ENCODE measurements at regions not wholly inside any gene's neighbourhood (a gene's known extent, or its start where the extent isn't known, plus 50 kb on each side); places are given as distances from the start of the nearest gene placed in this dataset.

DNA sequence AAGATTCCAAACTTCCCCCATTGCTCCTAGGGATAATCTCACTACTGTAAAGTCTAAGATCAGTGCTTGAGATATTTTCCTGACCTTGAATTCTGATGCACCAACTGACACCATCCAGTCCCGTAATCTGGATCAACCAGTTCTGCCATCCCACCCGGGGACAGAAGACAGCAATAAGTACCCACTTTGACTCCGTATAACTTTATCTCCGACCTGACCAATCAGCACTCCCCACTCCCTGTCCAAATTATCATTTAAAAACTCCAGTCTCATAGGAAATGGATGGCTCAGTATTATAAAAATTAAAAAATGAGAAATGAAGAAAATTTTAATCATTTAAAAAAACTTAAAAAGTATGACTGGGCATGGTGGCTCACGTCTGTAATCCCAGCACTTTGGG is 61.4 kb upstream of the ABCC4 start:
- DNase-seq (ENCODE audit: low read depth in 1 of 2, low spot score in 2 of 2) (no peak), FAIRE-seq (no peak)
- no peak overlapping the region for H2AFZ ChIP-seq (ENCODE audit: low read length)
- H3K4me1 ChIP-seq (replicated peaks in 1 of 4; ENCODE audit: control insufficient read depth in 3 of 4, insufficient read depth in 4 of 4, low read length in 3 of 4), result no peaks in the 10 kb centered on the region
- H4K8ac ChIP-seq (ENCODE audit: extremely low read depth, insufficient read depth, low read length), result no peak overlapping the region
- H3K56ac ChIP-seq (replicated peaks; ENCODE audit: insufficient read length, low read depth, low read length), result no peak overlapping the region
- H3K14ac ChIP-seq (ENCODE audit: insufficient read length), result no peak overlapping the region
- H3K23ac ChIP-seq (ENCODE audit: insufficient read length), result no peak overlapping the region
- no peak overlapping the region for H3K4me3 ChIP-seq (ENCODE audit: extremely low read depth in 1 of 4, insufficient read depth in 2 of 4, low read depth in 3 of 4, low read length in 4 of 4)
- H2BK5ac ChIP-seq (ENCODE audit: low read depth, low read length), result no peak overlapping the region
- no peak overlapping the region for H2BK120ac ChIP-seq (replicated peaks; ENCODE audit: low read depth, low read length)
- H2BK15ac ChIP-seq (ENCODE audit: low read length), result no peak overlapping the region
- H4K91ac ChIP-seq (replicated peaks; ENCODE audit: insufficient read length, low read length), result no peak overlapping the region
- no peaks in the 10 kb centered on the region for H3K27me3 ChIP-seq (replicated peaks in 1 of 4; ENCODE audit: control insufficient read depth in 3 of 4, extremely low read depth in 1 of 4, insufficient read depth in 3 of 4, low read length in 3 of 4)
- H3K79me2 ChIP-seq (ENCODE audit: control insufficient read depth in 1 of 2, insufficient read depth in 2 of 2, low read length in 2 of 2), result no peaks in the 10 kb centered on the region
- H4K20me1 ChIP-seq (replicated peaks in 1 of 2; ENCODE audit: control insufficient read depth in 1 of 2, insufficient read depth in 2 of 2, low read length in 2 of 2), result no peaks in the 10 kb centered on the region
- no peak overlapping the region for H3K18ac ChIP-seq (ENCODE audit: extremely low read depth, low read length)
- CTCF ChIA-PET (ENCODE audit: partially characterized antibody), result interaction anchor here (1.2 kb wide), 1 partner anchor 71 kb away, joined by 3 read pairs; no protein-coding TSS in a partner anchor
- H3K9me3 ChIP-seq (ENCODE audit: insufficient read depth in 2 of 2, low read depth in 1 of 2, low read length in 1 of 2), result no peaks in the 10 kb centered on the region
- no peak overlapping the region for H3K27ac ChIP-seq (ENCODE audit: low read depth, low read length)
- H4K5ac ChIP-seq (ENCODE audit: insufficient read length, low read depth, low read length), result no peak overlapping the region
- POLR2A ChIA-PET (ENCODE audit: partially characterized antibody), result no interaction called here
- 79% methylated on average over 5 of the region's 5 CpGs; no CpG with 5 or more reads in 1 of the 2 experiments for WGBS, 2 experiments (ENCODE audit: extremely low coverage in 1 of 2, insufficient coverage in 1 of 2, insufficient read length in 1 of 2, insufficient replicate concordance in 2 of 2, low coverage in 1 of 2, low lambda C conversion rate in 2 of 2, missing lambda C conversion rate in 1 of 2)
- H3K79me1 ChIP-seq (ENCODE audit: low read depth, low read length), result no peaks in the 10 kb centered on the region
- no peak overlapping the region for H2BK12ac ChIP-seq (ENCODE audit: low read depth, low read length)
- H3K4ac ChIP-seq (replicated peaks; ENCODE audit: insufficient read length, low read depth, low read length), result no peak overlapping the region
- no peak overlapping the region for H2BK20ac ChIP-seq (ENCODE audit: low read length)
- no peak overlapping the region for H3K4me2 ChIP-seq (ENCODE audit: insufficient read depth in 1 of 2, low read depth in 2 of 2, low read length in 2 of 2)
- no peaks in the 10 kb centered on the region for H3K23me2 ChIP-seq (ENCODE audit: low read depth, low read length)
- H3K9ac ChIP-seq (replicated peaks in 1 of 4; ENCODE audit: extremely low read depth in 1 of 4, low read depth in 3 of 4, low read length in 3 of 4), result no peak overlapping the region
- no peak overlapping the region for H2AK5ac ChIP-seq (ENCODE audit: low read depth, low read length)
- no peaks in the 10 kb centered on the region for H3K36me3 ChIP-seq (ENCODE audit: control insufficient read depth in 2 of 4, insufficient read depth in 4 of 4, low read length in 3 of 4)
- no peak for TF ChIP-seq SIRT6 (IDR thresholded peaks at IDR 0.05; ENCODE audit: low read length)
- no peak for TF ChIP-seq GTF2F1 (IDR thresholded peaks at IDR 0.05; ENCODE audit: borderline replicate concordance, low read depth, low read length)
- no peak for TF ChIP-seq EP300 (IDR thresholded peaks at IDR 0.05; ENCODE audit: borderline replicate concordance in 1 of 2, low read depth in 2 of 2, low read length in 2 of 2)
- TF ChIP-seq POU5F1 (IDR thresholded peaks at IDR 0.05; ENCODE audit: low read depth, low read length), result no peak
- no peak for TF ChIP-seq MAFK (IDR thresholded peaks at IDR 0.05; ENCODE audit: low read depth, low read length)
- TF ChIP-seq EZH2 (IDR thresholded peaks at IDR 0.05; ENCODE audit: low read depth, low read length, severe bottlenecking), result no peak
- TF ChIP-seq, protein P1, sequence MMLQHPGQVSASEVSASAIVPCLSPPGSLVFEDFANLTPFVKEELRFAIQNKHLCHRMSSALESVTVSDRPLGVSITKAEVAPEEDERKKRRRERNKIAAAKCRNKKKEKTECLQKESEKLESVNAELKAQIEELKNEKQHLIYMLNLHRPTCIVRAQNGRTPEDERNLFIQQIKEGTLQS (IDR thresholded peaks at IDR 0.05; ENCODE audit: insufficient read depth, low read depth, low read length), result no peak
- no peak for TF ChIP-seq BACH1 (IDR thresholded peaks at IDR 0.05; ENCODE audit: low read length)
- no peak for TF ChIP-seq BCL11A (IDR thresholded peaks at IDR 0.05; ENCODE audit: low read depth in 2 of 2, low read length in 2 of 2)
- TF ChIP-seq SIX5 (IDR thresholded peaks at IDR 0.05; ENCODE audit: low read depth, low read length), result no peak
- TF ChIP-seq JUN (IDR thresholded peaks at IDR 0.05; ENCODE audit: low read depth, low read length), result no peak
- TF ChIP-seq NANOG (IDR thresholded peaks at IDR 0.05; ENCODE audit: insufficient read depth, low read depth, low read length, poor library complexity, severe bottlenecking), result no peak
- TF ChIP-seq CHD2 (IDR thresholded peaks at IDR 0.05; ENCODE audit: low read length), result no peak
- no peak for TF ChIP-seq TAF7 (optimal IDR thresholded peaks at IDR 0.05; ENCODE audit: borderline replicate concordance, low read depth, low read length)
- TF ChIP-seq CBX8 (IDR thresholded peaks at IDR 0.05; ENCODE audit: borderline replicate concordance, low read depth, low read length), result no peak

Data from H1 (cell line).